ENCODE measurements at regions not wholly inside any gene's neighbourhood (a gene's known extent, or its start where the extent isn't known, plus 50 kb on each side); places are given as distances from the start of the nearest gene placed in this dataset.

- TF ChIP-seq CTCF (conservative IDR thresholded peaks at IDR 0.05 in 1 of 2, IDR thresholded peaks at IDR 0.05 in 1 of 2; ENCODE audit: extremely low read depth in 1 of 2, insufficient read depth in 1 of 2, low read depth in 1 of 2, low read length in 2 of 2): no peak
- no peak for TF ChIP-seq EZH2 (IDR thresholded peaks at IDR 0.05; ENCODE audit: borderline replicate concordance, low read length)
Observed at GRCh38 chr6:90984066-90984465, 397.2 kb upstream of the MAP3K7 start.

Measured in mammary epithelial cell (primary cell).